Testis (tissue), 2 donors: ENCODE measurements at regions not wholly inside any gene's neighbourhood (a gene's known extent, or its start where the extent isn't known, plus 50 kb on each side); places are given as distances from the start of the nearest gene placed in this dataset.

ENCODE experiments used
- CTCF ChIP-seq, 3 experiments: fragments of 450-650 bp in 2 of 3; fragments of 200-600 bp in 1 of 3; sonication (generic) in 1 of 3; IDR thresholded peaks; one replicate each; pipeline ENCODE4 v1.5.1; 2016 to 2019; ENCODE audit warnings: antibody characterized with exemption in 3 of 3, mild to moderate bottlenecking in 2 of 3, moderate library complexity in 1 of 3
- POLR2A ChIP-seq: fragments of 450-650 bp; IDR thresholded peaks from one replicate; pipeline ENCODE4 v1.6.1; 2017; ENCODE audit warnings: antibody characterized with exemption, mild to moderate bottlenecking, moderate library complexity

- no peak for TF ChIP-seq CTCF (IDR thresholded peaks at IDR 0.05)
- TF ChIP-seq POLR2A: no peak
Measured at GRCh38 chr6:22784601-22785410, 215.4 kb downstream of the HDGFL1 start.
